SU-DHL-6 (cell line): ENCODE measurements at regions not wholly inside any gene's neighbourhood (a gene's known extent, or its start where the extent isn't known, plus 50 kb on each side); places are given as distances from the start of the nearest gene placed in this dataset.

ENCODE experiments used
- CTCF ChIP-seq: fragments of 200-600 bp; sonication (generic); IDR thresholded peaks from one replicate; pipeline ENCODE4 v1.5.1; 2017; ENCODE audit warnings: antibody characterized with exemption, mild to moderate bottlenecking, low read length, moderate library complexity; ENCODE audit not compliant: insufficient read depth, poor library complexity, severe bottlenecking
- EZH2phosphoT487 ChIP-seq: fragments of 200-600 bp; sonication (generic), shearing (Covaris generic); conservative IDR thresholded peaks from 2 replicates; pipeline ENCODE4 v1.6.1; 2018; ENCODE audit warnings: mild to moderate bottlenecking, antibody characterized with exemption, low read length, moderate library complexity, mixed read lengths

GRCh38 chr5:20114526-20114925 lies 126.5 kb upstream of the CDH18 start:
- TF ChIP-seq CTCF (no peak), EZH2phosphoT487 (no peak)
